ENCODE measurements at regions not wholly inside any gene's neighbourhood (a gene's known extent, or its start where the extent isn't known, plus 50 kb on each side); places are given as distances from the start of the nearest gene placed in this dataset.
"Not testable (repeated sequence)": the region's sequence is repeated elsewhere in the genome, so short reads cannot be mapped to it uniquely, and the experiment has no call there.

DNA sequence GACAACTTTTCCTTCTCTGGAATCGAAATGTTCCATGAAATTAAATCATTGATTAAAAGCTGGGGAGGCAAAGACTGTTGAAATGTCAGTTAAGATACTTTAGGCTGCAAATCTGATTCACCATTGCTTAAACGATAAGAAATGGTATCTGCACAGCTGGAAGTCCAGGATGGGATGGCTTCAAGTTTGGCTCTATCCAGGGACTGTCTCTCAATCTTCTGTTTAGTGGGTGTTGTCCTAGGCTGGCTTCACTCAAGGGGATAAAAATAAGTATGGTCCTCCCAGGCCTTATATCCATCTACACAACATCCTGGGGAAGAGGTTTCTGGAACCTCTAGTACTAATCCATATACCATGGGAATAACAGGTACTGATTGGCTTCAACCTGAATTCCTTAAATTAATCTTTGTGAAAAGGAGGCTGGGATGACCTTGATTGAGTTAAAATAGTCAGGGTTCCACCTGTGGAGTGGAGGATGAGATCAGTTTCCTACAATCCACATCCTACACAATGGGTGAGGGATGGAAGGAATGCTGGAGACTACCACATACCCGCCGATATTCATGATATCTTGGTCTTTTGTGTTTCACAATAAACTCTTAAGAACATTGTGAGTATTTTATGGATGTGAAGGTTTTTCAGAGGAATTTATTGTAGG is 156.0 kb upstream of the L3MBTL4 start:
- TF ChIP-seq POLR2A (IDR thresholded peaks at IDR 0.05; ENCODE audit: low read depth, low read length) = no peak
- no peak for FAIRE-seq
- DNase-seq (ENCODE audit: insufficient read length, low spot score) = no peak

DNA sequence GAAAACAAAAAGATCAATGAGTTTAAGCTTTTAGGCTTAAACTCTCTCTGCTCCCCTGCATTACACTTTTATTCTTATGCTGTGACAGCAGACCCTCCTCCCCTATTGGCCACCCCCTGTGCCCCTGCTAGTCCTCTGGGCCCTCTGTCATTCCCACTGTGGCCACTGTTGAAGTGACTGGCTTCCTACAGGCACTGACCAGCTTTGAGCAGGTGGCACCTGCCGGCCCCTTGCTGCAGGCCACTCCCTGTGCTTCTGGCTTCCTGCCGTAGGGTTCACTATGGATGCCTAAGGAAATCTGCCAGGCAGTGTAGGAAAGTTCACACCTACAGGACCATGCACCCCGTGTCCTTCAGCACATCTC is 156.5 kb upstream of the L3MBTL4 start:
- FAIRE-seq (no peak), DNase-seq (ENCODE audit: insufficient read length, low spot score) (no peak)
- no peak for TF ChIP-seq POLR2A (IDR thresholded peaks at IDR 0.05; ENCODE audit: low read depth, low read length)

DNA sequence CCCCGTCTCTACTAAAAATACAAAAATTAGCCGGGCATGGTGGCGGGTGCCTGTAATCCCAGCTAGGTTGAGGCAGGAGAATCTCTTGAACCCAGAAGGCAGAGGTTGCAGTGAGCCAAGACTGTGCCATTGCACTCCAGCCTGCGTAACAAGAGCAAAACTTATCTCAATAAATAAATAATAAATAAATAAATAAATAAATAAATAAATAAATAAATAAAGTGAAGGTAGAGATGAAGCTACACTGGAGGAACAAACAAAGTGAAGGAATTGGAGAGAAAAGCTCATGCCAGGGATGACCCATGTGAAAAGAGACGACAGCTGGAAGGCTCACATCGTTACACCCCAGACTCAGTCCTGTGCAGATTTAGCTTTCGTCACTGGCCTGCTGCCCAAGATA is 157.3 kb upstream of the ARHGAP28 start:
- DNase-seq (ENCODE audit: insufficient read length, low spot score); FAIRE-seq: not testable (repeated sequence)

DNA sequence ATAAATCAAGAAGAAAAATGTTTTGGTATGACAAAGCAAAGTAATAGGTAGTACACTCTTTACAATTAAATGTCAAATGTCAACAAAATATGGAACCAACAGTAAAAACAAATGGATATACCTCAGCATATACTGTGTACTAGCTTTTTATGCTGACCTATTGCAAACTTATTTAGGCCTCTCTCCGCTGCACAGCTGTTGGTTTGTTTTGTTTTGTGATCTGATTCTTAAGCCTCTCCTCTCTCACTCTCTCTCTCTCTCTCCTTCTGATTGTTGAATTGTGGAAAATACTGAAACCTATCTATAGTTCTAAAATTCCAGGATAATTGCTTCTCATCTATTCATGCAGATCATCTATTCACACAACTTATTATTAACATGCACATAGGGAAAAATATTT is 154.9 kb upstream of the ARHGAP28 start:
- no peak for TF ChIP-seq POLR2A (IDR thresholded peaks at IDR 0.05; ENCODE audit: low read depth, low read length)
- DNase-seq (ENCODE audit: insufficient read length, low spot score) = no peak
- no peak for FAIRE-seq

DNA sequence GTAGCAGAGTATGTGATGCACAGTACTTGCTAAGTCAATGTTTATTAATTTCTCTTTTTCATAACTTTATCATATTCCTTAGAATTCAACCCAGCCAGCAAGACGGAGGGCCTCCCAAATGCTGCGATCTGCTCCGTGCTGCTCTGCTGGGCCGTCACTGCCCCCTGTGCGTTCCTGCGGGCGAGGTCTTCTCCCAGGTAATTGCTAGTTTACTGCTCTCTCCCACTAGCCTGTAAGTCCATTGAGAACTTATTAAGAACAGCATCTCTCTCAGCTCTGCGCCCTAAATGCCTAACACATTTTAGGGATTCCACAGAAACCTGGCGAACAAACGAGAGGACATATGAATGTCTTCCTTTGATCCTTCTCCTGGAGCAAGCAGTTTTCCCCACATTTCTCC is 153.6 kb upstream of the ARHGAP28 start:
- DNase-seq (ENCODE audit: insufficient read length, low spot score) (no peak), FAIRE-seq (no peak)

DNA sequence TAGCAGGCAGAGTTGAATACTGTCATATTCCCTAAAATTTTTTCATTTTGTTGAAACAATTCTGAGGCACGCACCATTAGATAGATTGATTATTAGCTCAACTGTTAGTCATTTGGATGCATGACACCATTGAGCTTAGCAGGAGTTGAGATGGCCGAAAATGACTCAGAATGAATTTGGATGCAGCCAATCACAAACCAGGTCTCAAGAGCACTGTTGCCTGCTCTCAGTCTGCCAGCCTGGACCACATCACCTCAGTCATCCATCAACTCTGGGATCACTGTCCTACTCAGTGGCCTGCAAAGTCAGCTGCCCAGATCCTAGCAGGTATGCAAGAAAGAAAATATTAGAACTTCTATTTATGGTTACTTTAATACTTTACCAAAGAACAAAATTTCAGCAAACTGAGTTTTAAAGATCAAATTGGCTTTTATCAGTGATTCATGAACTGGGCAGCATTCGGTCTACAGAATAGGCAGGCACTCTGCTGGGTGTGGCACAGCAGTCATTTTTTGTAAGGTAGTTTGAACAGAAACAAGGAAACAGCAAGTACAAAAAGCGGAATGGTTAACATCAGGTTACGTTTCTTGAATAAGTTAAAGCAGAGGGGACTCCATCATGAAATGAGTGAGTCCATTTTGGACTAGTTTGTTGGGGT is 152.7 kb upstream of the ARHGAP28 start:
- TF ChIP-seq POLR2A (IDR thresholded peaks at IDR 0.05; ENCODE audit: low read depth, low read length) = no peak

More for the DNA sequence above, 153.6 kb upstream of the ARHGAP28 start:
- no peak for TF ChIP-seq POLR2A (IDR thresholded peaks at IDR 0.05; ENCODE audit: low read depth, low read length)

DNA sequence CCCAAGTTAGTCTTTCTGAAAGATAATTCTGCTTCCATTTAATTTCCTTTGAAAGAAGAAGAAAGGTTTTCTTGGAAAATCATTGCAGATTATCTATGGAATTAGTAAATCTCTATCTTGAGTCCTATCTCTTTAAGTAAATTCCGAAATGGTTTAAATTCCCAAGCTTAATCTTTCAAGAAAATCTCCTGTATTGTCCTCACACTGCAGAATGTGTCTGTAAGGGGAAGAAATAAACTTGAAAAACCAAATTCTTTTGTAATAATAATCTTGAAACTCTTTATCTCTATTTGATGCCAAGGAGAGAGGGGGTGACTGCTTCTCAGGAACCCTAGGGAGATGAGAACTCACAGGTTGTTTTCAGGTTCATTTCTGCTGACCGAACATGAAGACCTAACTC is 150.8 kb upstream of the ARHGAP28 start:
- DNase-seq (ENCODE audit: insufficient read length, low spot score) = no peak
- no peak for TF ChIP-seq POLR2A (IDR thresholded peaks at IDR 0.05; ENCODE audit: low read depth, low read length)
- FAIRE-seq = no peak

More for the DNA sequence above, 152.7 kb upstream of the ARHGAP28 start:
- FAIRE-seq (no peak), DNase-seq (ENCODE audit: insufficient read length, low spot score) (no peak)

DNA sequence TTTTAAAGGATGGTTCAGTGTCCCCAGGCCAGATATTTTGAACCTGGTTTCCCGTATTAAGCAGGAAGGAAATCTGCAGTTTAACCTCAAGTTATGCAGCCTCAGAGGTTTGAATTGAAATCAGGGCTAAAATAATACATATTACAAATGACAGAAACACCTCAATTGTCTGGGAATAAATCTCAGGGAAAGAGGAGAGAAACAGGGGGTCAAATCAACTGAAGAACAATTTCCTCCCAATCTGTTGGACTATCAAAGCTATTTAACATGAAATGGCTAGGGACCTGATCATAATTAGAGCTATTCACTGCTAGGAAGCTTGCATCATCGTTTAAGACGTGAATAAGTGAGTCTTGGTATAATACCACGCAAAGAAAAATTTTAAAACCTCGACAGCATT is 150.0 kb upstream of the ARHGAP28 start:
- DNase-seq (ENCODE audit: insufficient read length, low spot score) (no peak), FAIRE-seq (no peak)
- TF ChIP-seq POLR2A (IDR thresholded peaks at IDR 0.05; ENCODE audit: low read depth, low read length) = no peak

DNA sequence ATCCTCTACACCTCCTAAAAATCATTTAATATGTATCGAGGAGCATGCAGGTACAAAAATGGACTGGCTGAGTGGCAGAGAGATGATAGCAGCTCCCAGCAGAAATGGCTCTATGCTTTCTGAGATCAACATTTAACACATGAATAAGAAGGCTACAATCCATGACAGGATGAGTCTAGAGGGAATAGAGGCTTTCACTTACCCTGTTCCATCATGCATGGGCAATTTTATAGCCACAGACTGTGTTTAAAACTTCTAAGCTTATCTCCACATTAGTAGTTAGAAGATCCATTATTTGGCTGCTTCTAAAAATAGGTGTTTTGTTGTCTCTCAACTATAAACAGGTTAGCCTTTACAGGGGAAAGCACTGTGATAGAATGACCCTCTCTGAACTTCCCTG is 149.1 kb upstream of the ARHGAP28 start:
- FAIRE-seq (no peak), DNase-seq (ENCODE audit: insufficient read length, low spot score) (no peak)
- TF ChIP-seq POLR2A (IDR thresholded peaks at IDR 0.05; ENCODE audit: low read depth, low read length) = no peak

DNA sequence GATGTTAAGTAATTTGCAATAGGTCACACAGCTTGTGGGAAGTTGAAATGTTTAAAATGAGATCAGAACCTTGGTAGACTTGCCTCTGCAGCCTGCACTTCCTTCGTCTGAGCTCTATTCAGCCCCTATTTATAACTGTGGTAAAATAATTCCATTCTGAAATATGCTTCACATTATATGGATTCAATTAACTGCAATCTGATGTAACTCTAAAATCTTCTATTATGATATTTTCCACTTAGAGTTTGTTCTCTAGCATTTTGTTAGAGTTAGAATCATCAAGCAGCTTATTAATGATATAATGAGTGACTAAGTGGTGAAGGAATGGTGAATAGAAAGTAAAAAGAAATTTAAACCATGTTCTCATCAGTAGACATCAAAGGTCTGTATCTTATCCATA is 139.6 kb upstream of the ARHGAP28 start:
- DNase-seq (ENCODE audit: insufficient read length, low spot score) (no peak), FAIRE-seq (no peak)
- no peak for TF ChIP-seq POLR2A (IDR thresholded peaks at IDR 0.05; ENCODE audit: low read depth, low read length)

DNA sequence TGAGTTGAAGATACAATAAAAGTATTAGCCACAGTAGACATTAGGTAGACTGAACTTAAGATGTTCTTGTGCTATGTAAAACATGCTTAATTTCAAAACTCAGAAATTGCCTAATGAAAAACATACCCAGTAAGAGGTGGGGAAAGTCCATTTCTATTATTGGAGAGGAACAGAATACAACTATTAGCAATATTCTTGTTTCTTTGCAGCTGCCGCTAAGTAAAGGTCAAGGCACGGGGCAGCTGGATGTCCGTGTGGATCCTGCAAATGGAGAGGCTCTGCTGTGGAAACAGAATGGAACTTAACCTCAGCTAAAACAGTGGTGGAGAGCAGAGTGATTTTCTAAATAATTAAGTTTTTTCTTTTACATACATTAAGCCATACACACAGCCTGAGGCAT is 139.2 kb upstream of the ARHGAP28 start:
- DNase-seq (ENCODE audit: insufficient read length, low spot score) (no peak), FAIRE-seq (no peak)
- TF ChIP-seq POLR2A (IDR thresholded peaks at IDR 0.05; ENCODE audit: low read depth, low read length) = no peak

DNA sequence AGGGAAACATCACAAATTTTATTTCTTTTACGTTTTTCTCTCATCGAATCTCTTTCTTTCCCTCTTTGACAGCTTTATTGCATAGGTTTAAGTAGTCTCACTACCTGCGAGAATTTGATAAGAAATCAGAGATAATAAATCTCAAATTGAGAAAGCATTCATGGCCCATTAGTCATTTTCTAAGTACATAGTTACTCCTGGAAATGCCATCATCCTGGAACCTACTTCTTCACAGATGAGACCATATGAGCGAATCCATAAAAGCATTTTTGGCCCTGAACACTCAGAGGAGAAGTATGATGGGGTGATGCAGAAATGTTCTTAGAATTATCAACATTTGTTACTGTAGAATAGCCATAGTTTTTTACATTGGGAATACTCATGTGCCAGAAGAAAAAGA is 138.0 kb upstream of the ARHGAP28 start:
- no peak for FAIRE-seq
- no peak for DNase-seq (ENCODE audit: insufficient read length, low spot score)
- no peak for TF ChIP-seq POLR2A (IDR thresholded peaks at IDR 0.05; ENCODE audit: low read depth, low read length)

DNA sequence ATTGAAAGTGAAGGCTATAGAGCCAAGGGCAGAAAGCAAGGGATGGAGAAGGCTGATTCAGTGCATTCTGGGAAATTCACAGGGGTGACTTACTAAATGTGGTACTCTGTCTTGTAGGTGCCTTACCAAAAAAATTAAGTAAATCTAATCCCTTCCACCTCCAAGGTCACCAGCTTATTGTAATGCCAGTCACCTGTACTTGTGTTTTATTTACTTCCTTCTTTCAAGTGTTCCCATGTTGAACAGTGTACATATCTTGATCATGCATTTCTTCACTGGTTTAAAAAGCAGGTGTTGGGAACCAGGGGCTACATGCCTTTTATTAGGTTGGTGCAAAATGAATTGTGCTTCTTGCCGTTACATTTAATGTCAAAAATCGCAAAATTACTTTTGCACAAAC is 137.0 kb upstream of the ARHGAP28 start:
- FAIRE-seq = no peak
- no peak for DNase-seq (ENCODE audit: insufficient read length, low spot score)
- TF ChIP-seq POLR2A (IDR thresholded peaks at IDR 0.05; ENCODE audit: low read depth, low read length) = no peak

DNA sequence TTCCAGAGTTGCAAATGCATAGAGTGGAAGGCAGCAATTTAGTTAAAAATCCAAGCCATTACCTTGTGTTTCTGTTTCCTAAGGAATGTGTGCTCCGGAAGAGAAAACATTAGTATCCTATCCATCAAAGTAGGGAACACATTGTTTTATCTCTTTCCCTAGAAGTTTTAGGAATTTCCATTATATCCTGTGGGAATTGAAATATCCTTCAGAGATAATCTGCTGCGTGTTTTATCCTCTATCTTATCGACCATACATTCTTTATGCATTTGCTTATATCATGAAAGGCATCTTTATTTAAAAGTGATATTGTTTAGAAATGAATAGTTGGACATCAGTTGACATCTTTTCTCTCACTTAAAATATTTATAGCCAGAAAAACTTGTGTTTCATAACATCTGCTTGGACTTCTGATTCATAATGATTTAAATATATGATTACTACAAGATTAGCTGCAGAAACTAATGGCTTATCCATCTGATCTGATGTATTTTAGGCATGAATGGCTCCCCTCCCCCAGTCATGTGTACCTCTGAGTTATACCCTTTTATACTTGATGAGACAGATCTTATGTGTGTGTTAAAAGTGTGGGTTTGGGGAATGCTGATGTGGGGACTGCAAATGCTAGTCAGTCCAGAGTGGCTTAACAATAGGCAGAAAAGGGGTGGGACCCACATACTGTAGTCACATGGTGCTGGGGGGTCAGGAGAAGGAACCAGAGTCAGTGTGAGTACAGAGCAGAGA is 136.2 kb upstream of the ARHGAP28 start:
- TF ChIP-seq POLR2A (IDR thresholded peaks at IDR 0.05; ENCODE audit: low read depth, low read length) = no peak
- DNase-seq (ENCODE audit: insufficient read length, low spot score) (no peak), FAIRE-seq (no peak)

DNA sequence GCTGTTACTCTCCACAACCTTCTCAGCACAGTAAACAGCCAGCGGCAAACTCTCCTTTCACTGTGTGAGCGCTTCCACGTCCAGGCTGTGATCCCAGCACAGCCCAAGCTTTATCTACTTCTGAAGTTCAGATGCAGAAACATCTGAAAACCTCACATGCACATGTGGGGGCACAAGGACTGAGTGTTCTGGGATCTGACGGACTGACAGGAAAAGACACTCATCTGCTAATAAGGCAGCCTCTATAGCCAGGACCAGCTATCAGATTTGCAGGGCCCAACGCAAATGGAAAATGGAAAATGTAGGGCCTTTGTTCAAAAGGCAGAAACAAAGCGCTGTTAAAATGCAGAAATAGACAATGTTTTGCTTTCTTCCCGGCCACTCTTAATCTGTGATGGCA is 133.8 kb upstream of the ARHGAP28 start:
- TF ChIP-seq POLR2A (IDR thresholded peaks at IDR 0.05; ENCODE audit: low read depth, low read length) = no peak
- no peak for FAIRE-seq

More for the DNA sequence above, 133.8 kb upstream of the ARHGAP28 start:
- no peak for DNase-seq (ENCODE audit: insufficient read length, low spot score)
